NCI-H748 (cell line): ENCODE measurements at regions not wholly inside any gene's neighbourhood (a gene's known extent, or its start where the extent isn't known, plus 50 kb on each side); places are given as distances from the start of the nearest gene placed in this dataset.

Experiments used
- DNase-seq: peaks from one replicate; lab custom pipeline; 2025; ENCODE audit not compliant: unreplicated experiment; lab: John Stamatoyannopoulos, UW

GRCh38 chr12:70151993-70152392 is 91.2 kb upstream of the CNOT2 start:
- DNase-seq: no peak

- no peak for DNase-seq
Observed at GRCh38 chr12:70154087-70154638, 89.1 kb upstream of the CNOT2 start.

DNA sequence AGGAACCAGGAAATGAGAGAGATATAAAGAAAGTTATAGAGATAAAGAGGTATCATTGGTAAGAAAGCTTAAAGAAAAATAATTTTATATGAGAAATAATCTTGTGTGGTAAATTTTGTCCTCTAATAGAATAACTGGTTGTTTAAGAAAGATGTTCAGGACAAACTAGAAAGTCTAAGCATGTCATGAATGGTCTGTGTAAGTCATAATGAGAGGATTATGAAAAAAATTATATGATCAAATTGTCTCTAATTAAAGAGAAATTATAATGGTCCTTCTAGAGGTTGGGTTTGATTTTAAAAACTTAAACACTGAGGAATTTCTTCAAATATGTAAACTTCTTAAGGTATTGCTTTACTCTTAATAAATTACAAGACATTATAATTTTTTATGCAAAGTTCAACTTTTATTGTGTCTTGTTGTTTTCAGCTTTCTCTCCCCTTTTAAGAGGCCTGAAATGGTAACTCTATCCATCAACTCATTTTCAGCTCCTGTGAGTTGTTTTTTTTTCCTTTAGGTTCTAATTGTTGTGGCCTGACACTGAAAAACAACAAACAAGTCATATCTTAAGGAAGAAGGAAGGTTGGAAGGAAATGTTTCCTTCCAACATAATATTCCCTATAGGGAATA is 88.2 kb upstream of the CNOT2 start:
- DNase-seq: peak; percentile 18

- DNase-seq: no peak
Observed at GRCh38 chr12:70157099-70157498, 86.1 kb upstream of the CNOT2 start.

- no peak for DNase-seq
Observed at GRCh38 chr12:70165450-70165849, 77.8 kb upstream of the CNOT2 start.

DNA sequence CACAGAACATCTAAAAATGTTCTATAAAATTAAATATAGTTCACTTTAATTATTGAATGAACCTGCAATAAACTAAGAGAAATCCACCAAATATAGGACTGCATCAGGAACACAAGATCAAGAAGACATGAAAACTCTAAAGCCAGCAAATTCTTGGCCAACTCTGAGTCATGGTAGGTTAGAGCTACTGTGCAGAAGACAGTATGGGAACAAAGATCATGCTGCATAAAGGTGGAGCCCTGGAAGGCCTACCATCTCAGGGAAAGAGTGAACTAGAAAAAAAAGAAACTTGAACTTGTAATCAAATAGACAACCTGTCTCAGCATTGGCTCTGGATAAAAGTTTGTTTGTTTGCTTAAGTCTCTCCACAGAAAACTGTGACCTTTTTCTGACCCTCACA is 66.9 kb upstream of the CNOT2 start:
- no peak for DNase-seq

- DNase-seq: no peak
Observed at GRCh38 chr12:70177631-70178030, 65.6 kb upstream of the CNOT2 start.

- DNase-seq: peak; percentile 14
Observed at GRCh38 chr12:70178038-70178437, 65.2 kb upstream of the CNOT2 start.

GRCh38 chr12:70180130-70180529 is 63.1 kb upstream of the CNOT2 start:
- DNase-seq: no peak

- DNase-seq: no peak
Observed at GRCh38 chr12:70185301-70185700, 57.9 kb upstream of the CNOT2 start.

GRCh38 chr12:70186436-70186835 is 56.8 kb upstream of the CNOT2 start:
- DNase-seq: no peak

DNA sequence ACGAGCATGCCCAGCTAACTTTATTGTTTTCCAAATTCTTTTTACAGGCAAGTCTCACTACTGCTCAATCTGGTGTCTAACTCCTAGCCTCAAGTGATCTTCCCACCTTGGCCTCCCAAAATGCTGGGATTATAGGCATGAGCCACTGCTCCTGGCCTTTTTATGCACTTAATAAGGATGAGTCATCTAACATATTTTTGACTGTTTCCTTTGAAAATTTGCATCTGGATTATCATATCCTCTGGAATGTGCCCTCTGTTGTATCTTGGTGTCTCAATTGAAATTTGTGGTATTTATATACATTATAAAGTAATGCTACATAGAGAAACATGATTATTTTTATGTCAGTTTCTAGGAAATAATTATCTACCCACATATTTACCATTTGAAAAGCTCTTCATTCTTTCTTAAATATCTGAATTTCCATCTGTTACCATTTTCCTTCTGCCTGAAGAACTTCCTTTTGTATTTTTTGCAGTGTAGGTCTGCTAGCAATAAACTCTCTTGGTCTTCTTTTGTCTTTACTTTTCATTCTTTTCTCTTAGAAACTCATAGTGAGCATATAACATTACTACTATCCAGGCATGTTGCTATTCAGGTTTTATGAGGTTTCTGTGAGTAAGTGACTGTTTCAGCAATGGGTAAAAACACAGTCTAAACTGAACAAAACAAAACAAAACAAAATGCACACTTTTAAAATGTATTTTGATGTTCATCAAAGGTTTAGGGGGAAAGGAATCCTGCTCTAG is 52.8 kb upstream of the CNOT2 start:
- no peak for DNase-seq
